H1 (cell line): ENCODE measurements at regions not wholly inside any gene's neighbourhood (a gene's known extent, or its start where the extent isn't known, plus 50 kb on each side); places are given as distances from the start of the nearest gene placed in this dataset.

Source experiments
- CTCF ChIA-PET: fragments of 300-600 bp; sonication (Branson Sonifier 250); formaldehyde crosslinking; loops from one replicate; lab custom pipeline; 2021; ENCODE audit not compliant: partially characterized antibody; lab: Charles Lee
- POLR2A ChIA-PET: fragments of 300-600 bp; sonication (Branson Sonifier 250); formaldehyde crosslinking; loops from one replicate; lab custom pipeline; 2021; ENCODE audit warnings: inconsistent platforms; ENCODE audit not compliant: partially characterized antibody; lab: Charles Lee
- DNase-seq, 2 experiments: peaks; one replicate each; pipeline versions ENCODE4 v3.0.0 to v3.0.0-alpha.2; 2010 to 2022; ENCODE audit warnings: low spot score in 2 of 2, low read depth in 1 of 2, mixed read lengths in 1 of 2
- FAIRE-seq: peaks from 2 replicates; lab custom pipeline; 2011; peaks lifted over from hg19 to GRCh38; lab: Jason Lieb, UNC
- H2AFZ ChIP-seq: 2 replicates; pipeline ENCODE4 v1.8.1; 2012; ENCODE audit warnings: low read length, inconsistent platforms
- H2AK5ac ChIP-seq: 2 replicates; pipeline ENCODE4 v1.6.1; 2013; ENCODE audit warnings: low read depth, low read length
- H2BK120ac ChIP-seq: replicated peaks from 2 replicates; pipeline ENCODE3; 2013; ENCODE audit warnings: low read depth, low read length, inconsistent platforms
- H2BK12ac ChIP-seq: 2 replicates; pipeline ENCODE4 v1.6.1; 2013; ENCODE audit warnings: low read depth, low read length
- H2BK15ac ChIP-seq: 2 replicates; pipeline ENCODE4 v1.6.1; 2013; ENCODE audit warnings: low read length
- H2BK20ac ChIP-seq: 2 replicates; pipeline ENCODE4 v1.6.1; 2013; ENCODE audit warnings: low read length
- H2BK5ac ChIP-seq: 2 replicates; pipeline ENCODE4 v1.6.1; 2013; ENCODE audit warnings: low read depth, low read length
- H3K14ac ChIP-seq: 2 replicates; pipeline ENCODE4 v1.6.1; 2013; ENCODE audit warnings: inconsistent platforms; ENCODE audit not compliant: insufficient read length
- H3K18ac ChIP-seq: 2 replicates; pipeline ENCODE4 v1.6.1; 2013; ENCODE audit warnings: low read length; ENCODE audit errors: extremely low read depth
- H3K23ac ChIP-seq: 2 replicates; pipeline ENCODE4 v1.6.1; 2013; ENCODE audit warnings: inconsistent platforms; ENCODE audit not compliant: insufficient read length
- H3K23me2 ChIP-seq: 2 replicates; pipeline ENCODE4 v1.6.1; 2013; ENCODE audit warnings: low read depth, low read length
- H3K27ac ChIP-seq: 2 replicates; pipeline ENCODE4 v1.6.1; 2011; ENCODE audit warnings: low read depth, low read length, inconsistent platforms
- H3K27me3 ChIP-seq, 4 experiments: replicated peaks in 1 of 4; 1 replicate in 1 of 4; 2 replicates in 3 of 4; pipeline versions ENCODE4 v1.6.1 to v1.8.1; 2011 to 2013; ENCODE audit warnings: low read length in 3 of 4, mild to moderate bottlenecking in 3 of 4, inconsistent platforms in 2 of 4, mixed read lengths in 2 of 4, moderate library complexity in 1 of 4; ENCODE audit not compliant: control insufficient read depth in 3 of 4, insufficient read depth in 3 of 4; ENCODE audit errors: extremely low read depth in 1 of 4
- H3K36me3 ChIP-seq, 4 experiments: 2 replicates each; pipeline versions ENCODE4 v1.6.1 to v1.8.1; 2011 to 2013; ENCODE audit warnings: mild to moderate bottlenecking in 4 of 4, low read length in 3 of 4, moderate library complexity in 2 of 4, control low read depth in 1 of 4, inconsistent platforms in 1 of 4; ENCODE audit not compliant: insufficient read depth in 4 of 4, control insufficient read depth in 2 of 4
- H3K4ac ChIP-seq: replicated peaks from 2 replicates; pipeline ENCODE3; 2013; ENCODE audit warnings: low read length, low read depth, mixed read lengths, inconsistent platforms; ENCODE audit not compliant: insufficient read length
- H3K4me1 ChIP-seq, 4 experiments: replicated peaks in 1 of 4; 1 replicate in 1 of 4; 2 replicates in 3 of 4; pipeline versions ENCODE4 v1.6.1 to v1.8.1; 2011 to 2013; ENCODE audit warnings: low read length in 3 of 4, inconsistent platforms in 2 of 4, mixed read lengths in 1 of 4; ENCODE audit not compliant: insufficient read depth in 4 of 4, control insufficient read depth in 3 of 4
- H3K4me2 ChIP-seq, 2 experiments: 2 replicates each; pipeline versions ENCODE4 v1.6.1 to v1.8.1; 2011 to 2013; ENCODE audit warnings: low read depth in 2 of 2, low read length in 2 of 2, control low read depth in 1 of 2, inconsistent platforms in 1 of 2, mild to moderate bottlenecking in 1 of 2; ENCODE audit not compliant: insufficient read depth in 1 of 2
- H3K4me3 ChIP-seq, 4 experiments: fragments of 200-600, 300-600 bp in 1 of 4; sonication (generic), shearing (Covaris generic), sonication (Bioruptor Twin) in 1 of 4; 2 replicates each; pipeline versions ENCODE4 v1.5.1 to v1.8.1; 2011 to 2016; ENCODE audit warnings: low read length in 4 of 4, low read depth in 3 of 4, control low read depth in 2 of 4, inconsistent platforms in 2 of 4, mild to moderate bottlenecking in 2 of 4, mixed read lengths in 1 of 4, moderate library complexity in 1 of 4; ENCODE audit not compliant: insufficient read depth in 2 of 4; ENCODE audit errors: extremely low read depth in 1 of 4
- H3K56ac ChIP-seq: replicated peaks from 2 replicates; pipeline ENCODE3; 2013; ENCODE audit warnings: low read depth, mild to moderate bottlenecking, mixed read lengths, low read length, inconsistent platforms; ENCODE audit not compliant: insufficient read length
- H3K79me1 ChIP-seq: 2 replicates; pipeline ENCODE4 v1.6.1; 2013; ENCODE audit warnings: low read depth, low read length, control low read depth
- H3K79me2 ChIP-seq, 2 experiments: 2 replicates each; pipeline versions ENCODE4 v1.6.1 to v1.8.1; 2012 to 2013; ENCODE audit warnings: low read length in 2 of 2, mild to moderate bottlenecking in 2 of 2, inconsistent platforms in 1 of 2; ENCODE audit not compliant: insufficient read depth in 2 of 2, control insufficient read depth in 1 of 2
- H3K9ac ChIP-seq, 4 experiments: replicated peaks in 1 of 4; 1 replicate in 1 of 4; 2 replicates in 3 of 4; pipeline versions ENCODE4 v1.6.1 to v1.8.1; 2011 to 2013; ENCODE audit warnings: low read depth in 3 of 4, low read length in 3 of 4, control low read depth in 2 of 4, mild to moderate bottlenecking in 2 of 4, moderate library complexity in 2 of 4, inconsistent platforms in 1 of 4; ENCODE audit errors: extremely low read depth in 1 of 4
- H3K9me3 ChIP-seq, 2 experiments: 2 replicates each; pipeline versions ENCODE4 v1.6.1 to v1.8.1; 2012 to 2013; ENCODE audit warnings: mild to moderate bottlenecking in 2 of 2, moderate library complexity in 2 of 2, control low read depth in 1 of 2, inconsistent platforms in 1 of 2, low read depth in 1 of 2, low read length in 1 of 2, mixed read lengths in 1 of 2; ENCODE audit not compliant: insufficient read depth in 2 of 2
- H4K20me1 ChIP-seq, 2 experiments: replicated peaks in 1 of 2; 2 replicates each; pipeline versions ENCODE3 to v1.8.1; 2011 to 2013; ENCODE audit warnings: inconsistent platforms in 2 of 2, low read length in 2 of 2, mild to moderate bottlenecking in 1 of 2; ENCODE audit not compliant: insufficient read depth in 2 of 2, control insufficient read depth in 1 of 2
- H4K5ac ChIP-seq: 2 replicates; pipeline ENCODE4 v1.6.1; 2013; ENCODE audit warnings: low read length, low read depth, mixed read lengths, inconsistent platforms; ENCODE audit not compliant: insufficient read length
- H4K8ac ChIP-seq: 2 replicates; pipeline ENCODE4 v1.8.0; 2013; ENCODE audit warnings: mild to moderate bottlenecking, moderate library complexity, low read length, inconsistent platforms; ENCODE audit not compliant: insufficient read depth; ENCODE audit errors: extremely low read depth
- H4K91ac ChIP-seq: replicated peaks from 2 replicates; pipeline ENCODE3; 2013; ENCODE audit warnings: low read length, mixed read lengths, inconsistent platforms; ENCODE audit not compliant: insufficient read length
- ASH2L ChIP-seq: fragments of 200-600, 300-600 bp; sonication (generic); IDR thresholded peaks from one replicate; pipeline ENCODE4 v1.7.1; 2017; ENCODE audit warnings: low read length
- CREB1 ChIP-seq: IDR thresholded peaks from 2 replicates; pipeline ENCODE4 v1.6.1; 2012; ENCODE audit warnings: inconsistent platforms
- HDAC6 ChIP-seq: IDR thresholded peaks from one replicate; pipeline ENCODE4 v1.7.1; 2012; ENCODE audit warnings: low read depth, mild to moderate bottlenecking, inconsistent platforms, low read length, moderate library complexity
- RAD21 ChIP-seq, 2 experiments: IDR thresholded peaks in 1 of 2; conservative IDR thresholded peaks in 1 of 2; 2 replicates each; pipeline ENCODE4 v1.6.1; 2011; ENCODE audit warnings: low read depth in 2 of 2, low read length in 2 of 2, improper control_type of control experiment in 1 of 2, inconsistent platforms in 1 of 2, mild to moderate bottlenecking in 1 of 2, moderate library complexity in 1 of 2
- RBBP5 ChIP-seq: IDR thresholded peaks from 2 replicates; pipeline ENCODE4 v1.7.1; 2012; ENCODE audit warnings: low read depth, mild to moderate bottlenecking, inconsistent platforms, low read length, moderate library complexity, borderline replicate concordance
- RFX5 ChIP-seq: IDR thresholded peaks from 2 replicates; pipeline ENCODE4 v1.6.1; 2011; ENCODE audit warnings: low read depth, low read length, improper control_type of control experiment, borderline replicate concordance
- YY1 ChIP-seq: IDR thresholded peaks from 2 replicates; pipeline ENCODE4 v1.6.1; 2011; ENCODE audit warnings: low read depth, mild to moderate bottlenecking, low read length
- ZNF274 ChIP-seq: IDR thresholded peaks from 2 replicates; pipeline ENCODE4 v1.7.0; 2012; ENCODE audit warnings: low read length, borderline replicate concordance; ENCODE audit errors: extremely low read depth
- WGBS, 2 experiments: shearing (Covaris generic) in 1 of 2; methylation state at CpG; one replicate each; pipeline versions ENCODE4 v1.1.6 to v1.1.7; 2013 to 2015; ENCODE audit warnings: low lambda C conversion rate in 2 of 2, mixed read lengths in 2 of 2, inconsistent platforms in 1 of 2, low coverage in 1 of 2, missing lambda C conversion rate in 1 of 2; ENCODE audit not compliant: insufficient replicate concordance in 2 of 2, insufficient coverage in 1 of 2, insufficient read length in 1 of 2; ENCODE audit errors: extremely low coverage in 1 of 2, missing lambda C conversion rate in 1 of 2; 5-methylcytosine and 5-hydroxymethylcytosine counted together
- TF ChIP-seq, protein P1 (sequence below), 3 experiments: IDR thresholded peaks; 1 replicate in 2 of 3; 2 replicates in 1 of 3; pipeline versions ENCODE4 v1.5.1 to v1.6.1; 2011; ENCODE audit warnings: low read length in 3 of 3, mild to moderate bottlenecking in 3 of 3, inconsistent platforms in 2 of 3, low read depth in 1 of 3, moderate library complexity in 1 of 3; ENCODE audit not compliant: insufficient read depth in 1 of 3; ENCODE audit errors: control extremely low read depth in 1 of 3

- Histone ChIP-seq H3K4me2 (no peak overlapping the region), H2BK15ac (no peak overlapping the region), H2BK120ac (no peak overlapping the region), H3K14ac (no peak overlapping the region), H3K4me1 (peaks cover 0 to 5% (median 0%) of the 10 kb centered on the region in 4 experiments; a peak in 2 of 7 replicates), H2BK12ac (no peak overlapping the region), H4K8ac (no peak overlapping the region), H3K18ac (no peak overlapping the region), H3K79me2 (no peaks in the 10 kb centered on the region), H3K4ac (no peak overlapping the region), H3K9ac (no peak overlapping the region), H3K4me3 (no peak overlapping the region), H3K27me3 (no peaks in the 10 kb centered on the region), H3K79me1 (no peaks in the 10 kb centered on the region), H3K23ac (no peak overlapping the region), H4K91ac (no peak overlapping the region), H4K5ac (no peak overlapping the region), H3K27ac (no peak overlapping the region), H2BK5ac (no peak overlapping the region), H3K56ac (no peak overlapping the region), H3K9me3 (no peaks in the 10 kb centered on the region), H3K36me3 (no peaks in the 10 kb centered on the region), H2AFZ (no peak overlapping the region), H3K23me2 (no peaks in the 10 kb centered on the region), H2AK5ac (no peak overlapping the region), H2BK20ac (no peak overlapping the region), H4K20me1 (no peaks in the 10 kb centered on the region)
- TF ChIP-seq ZNF274 (no peak), RBBP5 (no peak), CREB1 (no peak), RAD21 (IDR thresholded peaks at IDR 0.05 in 1 of 2, conservative IDR thresholded peaks at IDR 0.05 in 1 of 2; ENCODE audit: low read depth in 2 of 2, low read length in 2 of 2) (no peak), RFX5 (no peak), HDAC6 (no peak), YY1 (no peak), ASH2L (no peak)
- TF ChIP-seq, protein P1, sequence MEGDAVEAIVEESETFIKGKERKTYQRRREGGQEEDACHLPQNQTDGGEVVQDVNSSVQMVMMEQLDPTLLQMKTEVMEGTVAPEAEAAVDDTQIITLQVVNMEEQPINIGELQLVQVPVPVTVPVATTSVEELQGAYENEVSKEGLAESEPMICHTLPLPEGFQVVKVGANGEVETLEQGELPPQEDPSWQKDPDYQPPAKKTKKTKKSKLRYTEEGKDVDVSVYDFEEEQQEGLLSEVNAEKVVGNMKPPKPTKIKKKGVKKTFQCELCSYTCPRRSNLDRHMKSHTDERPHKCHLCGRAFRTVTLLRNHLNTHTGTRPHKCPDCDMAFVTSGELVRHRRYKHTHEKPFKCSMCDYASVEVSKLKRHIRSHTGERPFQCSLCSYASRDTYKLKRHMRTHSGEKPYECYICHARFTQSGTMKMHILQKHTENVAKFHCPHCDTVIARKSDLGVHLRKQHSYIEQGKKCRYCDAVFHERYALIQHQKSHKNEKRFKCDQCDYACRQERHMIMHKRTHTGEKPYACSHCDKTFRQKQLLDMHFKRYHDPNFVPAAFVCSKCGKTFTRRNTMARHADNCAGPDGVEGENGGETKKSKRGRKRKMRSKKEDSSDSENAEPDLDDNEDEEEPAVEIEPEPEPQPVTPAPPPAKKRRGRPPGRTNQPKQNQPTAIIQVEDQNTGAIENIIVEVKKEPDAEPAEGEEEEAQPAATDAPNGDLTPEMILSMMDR (IDR thresholded peaks at IDR 0.05; ENCODE audit: control extremely low read depth in 1 of 3, insufficient read depth in 1 of 3, low read depth in 1 of 3, low read length in 3 of 3) = no peak
- 99% methylated on average over 6 of the region's 6 CpGs; no CpG with 5 or more reads in 1 of the 2 experiments for WGBS, 2 experiments
- FAIRE-seq = no peak
- ChIA-PET CTCF (no interaction called here), POLR2A (no interaction called here)
- DNase-seq = no peak
Observed at GRCh38 chr18:10245846-10246175, 208.6 kb upstream of the APCDD1 start.
